Activated CD8-positive, alpha-beta memory T cell treated with anti-CD3 and anti-CD28 coated beads for 4 hours (primary cell): ENCODE measurements at regions not wholly inside any gene's neighbourhood (a gene's known extent, or its start where the extent isn't known, plus 50 kb on each side); places are given as distances from the start of the nearest gene placed in this dataset.

ENCODE experiments used
- DNase-seq, 2 donors: peaks; one replicate each; pipeline ENCODE4 v3.0.0-alpha.2; 2020; ENCODE audit warnings: low read depth in 2 of 2

DNA sequence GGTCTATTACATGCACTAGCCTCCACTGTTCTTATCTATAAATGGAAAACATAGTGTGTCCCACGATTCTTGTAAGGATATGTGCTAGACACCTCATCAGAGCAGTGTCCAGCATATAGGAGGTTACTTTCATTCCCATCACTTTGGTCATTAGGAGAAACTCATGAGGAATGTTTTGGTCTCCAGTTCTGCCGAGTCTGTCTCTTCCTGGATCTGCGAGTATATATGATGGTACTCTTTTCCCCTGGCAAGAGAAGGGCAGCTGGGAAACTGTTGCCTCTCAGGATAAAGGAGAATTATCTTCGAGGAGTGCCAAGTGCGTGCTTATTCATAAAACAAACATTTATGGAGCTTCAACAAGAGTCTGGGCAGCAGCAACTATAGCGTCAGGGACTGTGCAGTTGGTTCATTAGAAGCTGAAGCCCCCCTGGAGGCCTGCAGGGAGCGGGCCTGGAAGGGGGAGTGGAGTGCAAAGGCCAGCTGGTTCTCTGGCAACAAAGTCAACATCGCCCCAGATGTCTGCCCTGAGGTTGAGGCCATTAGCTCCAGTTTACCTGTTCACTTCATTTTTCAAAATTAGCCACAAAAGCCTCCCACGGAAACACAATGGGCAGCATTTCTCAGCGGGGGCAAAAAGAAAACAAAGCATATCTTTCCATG, 811.9 kb downstream of the MAFB start:
- DNase-seq = no peak

DNA sequence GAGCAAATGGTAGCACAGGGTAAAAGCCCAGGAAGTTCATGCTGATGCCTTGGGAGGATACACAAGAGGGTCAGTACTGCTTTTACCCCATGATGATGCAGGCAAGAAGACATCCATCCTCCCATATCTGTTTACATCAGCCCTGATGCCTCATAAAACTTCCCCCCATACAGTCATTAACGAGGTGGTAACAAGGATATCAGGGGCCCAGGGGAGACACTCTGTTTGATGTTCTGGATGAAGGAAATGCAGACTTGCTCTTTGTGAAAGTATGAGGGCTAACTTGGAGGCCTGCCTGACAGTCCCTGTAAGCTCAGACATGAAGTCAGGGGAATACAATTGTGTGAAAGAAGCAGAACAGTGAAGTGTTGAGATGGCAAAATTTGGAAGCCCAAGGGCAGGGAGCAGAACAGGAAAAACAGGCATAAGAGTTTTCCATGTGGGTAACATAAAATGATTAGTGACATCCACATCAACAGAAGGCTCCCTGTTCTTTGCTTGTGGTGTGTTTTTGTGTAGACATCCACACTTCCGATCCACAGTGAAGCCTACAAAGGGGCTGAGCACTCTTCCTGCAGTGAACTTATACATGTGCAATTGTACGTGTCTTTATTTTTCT, 813.4 kb downstream of the MAFB start:
- DNase-seq = no peak

DNA sequence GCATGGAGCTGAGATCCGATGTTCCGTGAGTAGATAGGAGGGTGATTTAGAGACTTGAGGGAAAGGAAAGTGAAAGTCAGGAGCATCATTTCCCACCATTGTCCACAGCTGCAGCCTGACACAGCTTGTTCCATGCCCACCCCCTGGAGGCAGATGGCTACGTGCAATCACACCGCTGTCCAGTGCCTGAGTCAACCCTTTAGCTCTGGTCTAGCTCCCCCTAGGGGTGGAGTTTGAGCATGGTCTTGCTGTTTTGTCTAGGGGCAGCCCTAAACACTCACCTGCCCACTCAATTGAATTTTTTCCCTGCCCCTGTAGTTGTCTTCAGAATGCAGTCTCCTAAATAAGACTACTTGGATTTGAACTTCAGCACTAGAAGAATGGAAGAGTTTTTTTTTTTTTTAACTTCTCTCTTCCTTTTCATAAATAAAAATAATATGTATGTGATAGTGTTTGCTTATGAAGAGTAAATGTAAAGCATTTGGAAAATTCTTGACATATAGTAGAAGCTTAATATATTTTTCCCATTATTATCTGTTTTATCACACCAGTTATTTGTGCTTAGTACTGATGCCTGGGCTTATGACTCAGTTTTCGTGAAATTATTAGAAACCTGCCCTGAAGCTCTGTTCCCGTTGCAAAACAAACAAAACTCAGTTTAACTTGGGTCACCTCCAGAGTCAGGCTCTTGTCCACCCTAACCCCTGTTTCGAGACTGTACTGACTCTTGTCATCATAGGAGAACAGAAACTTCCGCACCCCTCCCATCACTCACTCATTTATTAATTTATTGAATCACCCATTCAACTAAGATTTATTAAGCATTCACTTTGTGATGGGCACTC, 814.8 kb downstream of the MAFB start:
- no peak for DNase-seq

DNA sequence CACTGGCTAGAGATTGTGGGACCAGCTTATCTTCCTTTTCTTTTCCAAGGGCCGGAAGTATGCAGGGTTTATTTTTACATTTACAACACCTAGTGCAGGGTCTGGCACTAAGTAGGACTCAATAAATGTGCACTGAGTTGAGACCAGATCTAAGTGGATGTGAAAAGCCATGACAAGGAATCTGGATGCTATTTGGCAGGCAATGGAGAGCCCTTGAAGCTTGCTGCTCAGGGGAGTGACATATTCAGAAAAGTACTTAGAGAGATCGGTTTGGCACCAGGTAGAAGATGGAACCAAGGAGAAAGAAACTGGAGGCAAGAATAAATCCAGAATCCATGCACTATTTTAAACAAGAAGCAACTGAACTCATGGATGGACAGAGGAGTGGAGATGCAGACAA, 815.8 kb downstream of the MAFB start:
- no peak for DNase-seq

DNA sequence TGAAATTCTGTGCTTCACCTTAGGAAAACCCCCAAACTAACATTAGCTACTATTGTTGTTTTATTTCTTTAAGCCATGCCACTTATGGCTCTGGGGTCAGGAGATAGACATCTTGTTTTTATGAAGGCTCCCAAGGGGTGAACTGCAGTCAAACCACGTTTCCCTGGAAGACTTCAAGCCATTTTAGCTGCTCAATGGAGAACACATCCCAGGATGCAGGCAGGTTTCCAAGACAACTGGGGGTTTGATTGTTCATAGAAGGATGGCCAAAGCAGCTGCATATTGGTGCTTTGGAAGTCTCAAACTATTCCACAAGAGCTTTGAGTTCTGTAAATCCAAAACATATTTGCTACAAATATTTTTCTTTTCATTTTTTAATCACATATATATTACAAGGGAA, 818.0 kb downstream of the MAFB start:
- DNase-seq = no peak

DNA sequence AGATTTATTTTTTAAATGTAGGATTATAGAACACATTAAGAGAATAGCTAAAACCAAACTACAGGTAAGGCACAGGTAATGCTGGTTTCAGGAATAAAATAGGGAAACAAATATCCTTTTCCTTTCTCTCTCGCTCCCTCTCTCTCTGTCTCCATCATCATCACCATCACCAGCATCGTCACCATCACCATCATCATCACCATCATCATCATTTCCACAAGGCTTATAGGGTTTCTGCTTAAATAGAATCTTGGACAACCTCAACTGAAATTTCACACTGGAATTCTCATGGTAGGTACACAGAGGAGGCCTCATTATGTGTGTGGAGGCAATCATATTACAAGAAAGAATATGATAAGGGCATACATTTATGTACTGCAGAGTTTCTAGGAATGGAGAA, 823.6 kb downstream of the MAFB start:
- DNase-seq = no peak

DNA sequence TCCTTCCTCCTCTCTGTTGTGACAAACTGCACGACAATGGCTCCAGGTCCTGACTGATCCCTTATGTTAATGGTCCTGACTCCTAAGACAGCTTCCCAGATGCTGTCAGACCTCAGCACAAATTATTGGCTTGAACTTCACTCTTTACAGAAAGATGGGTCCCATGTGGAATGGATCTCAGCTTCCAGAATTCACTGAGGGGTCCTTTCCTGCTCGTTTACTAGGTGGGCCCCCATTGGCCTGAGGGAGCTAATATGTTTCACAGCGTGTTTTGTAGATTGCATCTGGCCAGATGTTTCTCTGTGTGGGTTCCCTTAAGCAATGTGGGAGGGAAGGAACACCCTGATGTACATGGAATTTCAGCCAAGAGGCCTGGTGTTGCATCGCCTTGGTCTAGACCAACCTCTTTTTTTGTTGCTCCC, 826.6 kb downstream of the MAFB start:
- DNase-seq = no peak

DNA sequence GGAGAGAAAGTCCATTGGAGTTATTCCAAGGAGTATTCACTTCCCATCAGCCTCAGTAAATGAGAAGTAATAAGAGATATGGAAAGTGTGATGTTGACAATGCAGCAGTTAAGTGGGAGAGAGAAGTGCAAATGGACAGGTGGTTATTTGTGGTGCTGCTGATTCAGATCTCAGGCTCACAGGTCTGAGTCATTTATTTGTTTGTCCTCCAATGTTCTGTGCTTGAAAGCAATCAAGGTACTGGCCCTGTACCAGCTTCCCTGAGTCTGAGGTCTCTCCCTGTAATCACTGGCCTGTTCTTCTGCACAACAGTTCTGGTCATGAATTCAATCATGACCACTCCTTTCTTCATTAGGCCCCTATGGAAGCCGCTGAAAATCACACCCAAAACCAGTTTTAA, 827.7 kb downstream of the MAFB start:
- no peak for DNase-seq

DNA sequence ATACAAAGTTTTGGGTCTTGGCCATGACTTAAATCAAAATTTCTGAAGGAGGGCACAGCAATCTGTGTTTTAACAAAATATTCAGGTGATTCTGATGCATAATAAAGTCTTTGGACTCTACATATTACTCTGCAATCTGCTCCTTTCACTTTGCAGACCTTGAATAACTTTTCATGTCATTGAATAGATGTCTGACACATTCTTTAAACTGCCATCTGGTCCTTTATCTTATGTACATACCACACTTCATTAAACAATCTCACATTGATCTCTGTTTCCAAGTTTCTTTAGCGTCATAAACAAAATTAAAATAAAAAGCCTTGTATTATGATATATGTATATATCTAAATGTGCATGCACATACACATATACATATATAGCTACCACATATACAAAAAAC, 831.2 kb downstream of the MAFB start:
- DNase-seq = no peak

DNA sequence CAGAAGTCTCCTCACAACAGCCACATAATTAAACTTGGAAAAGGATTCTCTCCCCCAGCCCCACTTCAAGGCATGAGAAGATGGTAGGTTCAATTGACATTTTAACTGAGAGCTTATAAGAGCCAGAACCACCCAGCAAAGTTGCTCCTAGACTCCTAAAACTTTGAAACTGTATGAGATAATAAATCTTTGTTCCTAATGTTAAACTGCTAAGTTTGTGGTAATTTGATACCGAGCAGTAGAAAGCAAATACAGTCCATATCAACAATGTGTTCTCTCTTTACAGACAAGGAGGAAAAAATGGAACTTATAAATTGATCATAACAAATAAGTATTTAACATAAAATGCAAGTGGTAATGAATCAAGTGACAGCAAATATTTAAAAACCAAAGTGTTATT, 831.8 kb downstream of the MAFB start:
- no peak for DNase-seq

DNA sequence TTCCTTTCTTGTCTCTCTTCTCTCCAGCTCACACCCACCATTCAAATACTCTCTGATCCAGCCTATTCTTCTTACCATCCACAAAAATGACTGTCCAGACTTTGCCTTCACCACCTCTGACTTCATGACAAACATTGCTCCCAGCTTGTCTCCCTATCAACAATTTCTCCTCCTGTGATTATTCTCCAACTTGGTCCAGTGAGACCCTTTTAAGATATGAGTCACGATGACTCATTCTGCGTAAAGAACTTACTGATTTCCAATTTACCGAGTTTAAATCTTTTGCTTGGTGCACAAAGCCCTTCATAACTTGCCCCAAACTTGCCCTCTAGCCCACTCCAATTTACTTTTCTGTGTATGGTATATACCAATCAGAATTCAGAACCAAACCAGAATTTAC, 833.2 kb downstream of the MAFB start:
- DNase-seq = no peak

DNA sequence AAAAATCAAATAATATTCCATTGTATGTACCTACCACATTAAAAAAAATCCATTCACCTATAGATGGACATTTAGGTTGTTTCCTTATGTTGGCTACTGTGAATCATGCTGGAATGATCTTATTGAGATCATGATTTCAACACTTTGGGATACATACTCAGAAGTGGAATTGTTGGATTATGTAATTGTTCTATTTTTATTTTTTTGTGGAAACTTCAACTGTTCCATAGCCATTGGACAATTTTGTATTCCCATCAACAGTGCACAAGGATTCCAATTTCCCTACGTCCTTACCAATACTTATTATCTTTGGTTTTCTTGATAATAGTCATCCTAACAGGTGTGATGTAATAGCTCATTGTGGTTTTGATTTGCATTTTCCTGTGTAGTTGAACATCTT, 834.0 kb downstream of the MAFB start:
- DNase-seq = no peak

DNA sequence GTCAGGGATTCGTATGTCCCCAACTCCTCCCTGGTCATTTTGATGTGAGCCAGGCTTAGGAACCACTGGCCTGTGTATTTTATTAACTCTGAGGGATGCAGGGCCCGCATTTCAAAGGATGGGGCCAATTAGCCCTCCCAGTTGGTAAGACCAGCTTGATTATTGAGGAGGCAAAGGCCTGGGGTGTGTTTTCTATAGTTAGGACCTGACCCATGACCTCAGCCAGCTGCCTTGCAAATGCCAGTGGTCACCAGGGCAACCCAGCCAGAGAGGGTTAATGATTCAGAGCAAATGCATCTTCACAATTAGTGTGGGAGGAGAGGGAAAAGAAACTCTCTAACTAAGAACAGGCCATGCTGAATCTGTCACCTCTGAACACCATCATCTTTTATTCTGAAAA, 835.4 kb downstream of the MAFB start:
- DNase-seq = no peak

DNA sequence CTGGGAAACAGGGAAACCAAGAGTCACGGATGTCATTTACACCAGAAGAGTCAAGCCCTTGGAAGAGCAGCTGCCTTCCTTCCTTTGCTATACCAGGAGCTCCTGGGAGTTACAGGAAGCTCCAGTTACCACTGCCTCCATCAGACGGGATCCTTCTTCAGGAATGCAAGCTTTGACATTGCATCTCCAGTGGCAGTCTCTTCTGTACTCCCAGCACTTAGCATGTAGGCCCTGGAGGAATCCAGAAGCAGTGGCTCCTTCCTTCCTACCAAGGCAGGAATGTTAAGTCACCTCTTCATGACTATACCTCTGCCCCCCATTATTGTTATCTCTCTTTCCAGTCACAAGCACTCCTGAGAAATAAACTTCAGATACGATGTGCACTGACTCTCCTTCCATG, 836.0 kb downstream of the MAFB start:
- DNase-seq = no peak

DNA sequence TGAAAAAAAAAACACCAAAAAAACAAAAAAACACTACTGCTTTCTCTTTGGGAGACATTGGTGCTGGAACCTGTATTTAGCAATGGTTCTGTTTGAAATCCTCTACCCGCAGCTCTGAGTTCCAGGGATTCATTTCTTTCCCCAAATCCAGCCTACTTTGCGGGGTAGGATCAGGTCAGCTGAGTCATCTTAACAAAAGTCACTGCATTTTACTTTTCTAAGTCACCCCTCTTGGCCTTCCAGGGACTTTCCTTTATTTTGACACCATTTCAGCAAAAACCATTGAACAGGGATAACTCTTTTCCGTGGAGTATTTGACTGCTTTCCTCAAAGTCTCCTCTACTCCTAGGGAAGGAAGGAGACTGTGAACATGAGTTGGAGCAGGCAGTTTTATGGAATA, 837.6 kb downstream of the MAFB start:
- no peak for DNase-seq

DNA sequence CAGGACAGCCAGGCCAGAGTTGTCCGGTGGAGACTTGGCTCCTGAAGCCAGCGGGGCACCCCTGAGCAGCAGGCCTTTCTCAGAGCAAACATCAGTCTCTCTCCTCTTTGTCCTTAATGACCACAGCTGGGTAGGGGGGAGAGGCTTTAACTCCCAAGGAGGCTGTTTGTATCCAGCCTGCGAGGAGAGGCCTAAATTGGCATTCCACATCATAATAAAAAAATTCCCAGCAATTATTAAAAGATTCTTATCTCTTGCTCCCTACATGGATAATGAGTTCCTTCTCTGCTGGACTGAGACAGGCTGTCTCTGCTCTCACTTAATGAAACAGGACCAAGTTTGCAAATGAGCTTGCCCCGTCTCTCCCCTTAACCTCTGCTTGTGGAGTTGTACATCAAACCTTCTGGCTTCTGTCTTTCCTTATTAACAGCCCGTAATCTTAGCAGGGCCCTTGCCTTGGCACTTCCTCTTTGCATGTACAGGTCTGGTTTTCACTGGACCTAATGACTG, 838.2 kb downstream of the MAFB start:
- DNase-seq = no peak

DNA sequence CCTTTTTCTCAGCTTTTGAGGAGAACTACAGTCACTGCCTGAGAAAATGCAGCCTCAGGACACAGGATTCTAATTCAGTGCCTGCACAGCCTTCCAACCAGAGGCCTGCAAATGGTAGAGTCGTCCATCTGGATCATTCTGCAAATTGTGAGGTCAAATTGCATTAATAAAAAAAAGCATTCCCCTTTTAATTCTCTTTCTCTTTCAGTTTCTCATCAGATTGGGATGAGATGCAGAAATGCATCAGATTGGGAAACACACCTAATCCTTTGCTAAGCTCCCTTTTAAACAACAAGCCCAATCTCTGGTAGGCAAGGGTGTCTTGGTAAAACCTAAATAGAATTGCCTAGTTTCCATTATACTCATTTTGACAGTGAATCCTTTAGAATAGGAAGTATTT, 838.8 kb downstream of the MAFB start:
- no peak for DNase-seq

DNA sequence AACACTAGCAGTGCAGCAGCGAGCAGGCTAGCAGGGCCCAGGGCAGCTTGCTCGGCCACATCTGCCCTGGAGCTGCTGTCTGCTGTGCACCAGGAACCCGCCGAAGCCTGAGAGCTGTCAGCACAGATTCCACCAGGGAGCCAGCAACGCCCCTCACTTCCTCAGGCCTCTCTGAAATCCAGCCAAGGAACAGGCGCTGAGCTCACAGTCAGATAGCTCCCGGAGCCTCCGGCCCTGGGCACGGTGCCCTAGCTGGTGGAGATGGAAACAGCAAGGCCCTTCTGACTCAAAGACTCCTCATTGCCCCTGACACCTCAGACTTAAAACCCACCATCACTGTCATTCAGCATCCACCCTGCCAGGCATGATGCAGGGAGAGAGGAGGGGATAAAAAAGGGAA, 839.4 kb downstream of the MAFB start:
- no peak for DNase-seq

DNA sequence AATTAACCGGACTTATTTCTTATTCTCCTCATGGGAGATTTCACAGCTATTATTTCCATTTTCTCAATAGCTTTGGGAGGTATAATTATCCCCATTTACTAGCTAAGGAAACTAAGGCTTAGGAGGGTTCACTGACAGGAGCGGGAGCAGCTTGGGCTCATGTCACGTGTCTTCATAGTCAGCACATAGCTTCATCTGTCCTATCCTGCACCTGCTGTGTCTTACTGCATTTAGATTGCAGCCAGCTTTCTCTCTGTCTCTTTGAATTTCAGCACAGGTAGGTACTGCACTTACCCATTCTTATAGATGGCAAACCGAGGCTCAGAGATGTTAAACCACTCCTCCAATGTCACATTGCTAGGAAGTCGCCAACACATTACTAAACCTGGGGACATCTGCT, 839.9 kb downstream of the MAFB start:
- DNase-seq = no peak

DNA sequence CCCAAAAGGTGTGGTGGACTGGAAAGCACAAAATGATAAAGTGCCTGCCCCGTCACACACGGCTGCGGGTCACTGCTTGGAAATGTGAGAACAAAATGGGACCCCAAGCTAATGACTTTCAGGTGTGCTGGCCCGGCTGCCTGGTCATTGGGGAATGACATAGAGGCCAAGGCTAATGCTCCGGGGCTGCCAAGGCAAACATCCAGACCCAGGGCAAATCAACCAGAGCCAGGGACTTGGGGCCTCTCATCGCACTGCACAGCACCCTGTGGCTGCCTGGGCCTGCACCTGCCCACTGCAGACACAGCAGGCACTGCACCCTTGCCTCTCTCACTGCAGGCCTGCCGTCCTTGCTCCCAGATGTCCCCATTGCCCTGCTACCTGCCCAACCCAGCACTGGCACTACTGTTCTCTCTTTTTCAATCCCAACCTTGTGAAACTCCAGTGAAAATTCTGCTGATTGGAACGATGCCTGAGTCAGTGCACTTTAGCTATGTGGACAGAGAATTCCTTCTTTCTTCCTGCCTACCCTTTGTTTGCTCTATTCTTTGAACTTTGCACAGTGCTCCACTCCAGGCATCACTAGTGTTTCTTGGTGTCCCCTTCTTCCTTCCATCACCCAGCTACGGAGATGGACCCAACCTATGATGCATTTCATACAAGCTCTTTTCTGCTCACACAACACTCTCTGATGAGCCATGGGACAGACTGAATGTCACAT, 849.5 kb downstream of the MAFB start:
- no peak for DNase-seq

DNA sequence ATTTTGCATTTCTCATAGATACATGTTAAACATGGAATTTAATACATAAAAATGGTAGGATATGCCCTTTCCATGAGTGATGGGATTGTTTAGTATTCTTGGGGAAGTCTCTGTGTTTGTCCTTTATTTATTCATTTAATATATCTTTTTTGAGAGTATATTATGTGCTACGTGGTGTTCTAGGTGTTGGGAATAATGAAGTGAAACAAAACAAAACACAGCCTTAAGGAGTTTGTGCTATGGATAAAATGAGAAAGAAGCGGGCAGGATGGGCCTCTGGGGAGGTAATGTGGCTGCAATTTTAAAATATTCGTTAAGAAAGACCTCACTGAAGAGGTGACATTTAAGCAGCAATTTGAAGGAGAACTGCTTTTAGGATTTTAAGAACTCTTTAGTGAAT, 851.5 kb downstream of the MAFB start:
- DNase-seq = no peak

DNA sequence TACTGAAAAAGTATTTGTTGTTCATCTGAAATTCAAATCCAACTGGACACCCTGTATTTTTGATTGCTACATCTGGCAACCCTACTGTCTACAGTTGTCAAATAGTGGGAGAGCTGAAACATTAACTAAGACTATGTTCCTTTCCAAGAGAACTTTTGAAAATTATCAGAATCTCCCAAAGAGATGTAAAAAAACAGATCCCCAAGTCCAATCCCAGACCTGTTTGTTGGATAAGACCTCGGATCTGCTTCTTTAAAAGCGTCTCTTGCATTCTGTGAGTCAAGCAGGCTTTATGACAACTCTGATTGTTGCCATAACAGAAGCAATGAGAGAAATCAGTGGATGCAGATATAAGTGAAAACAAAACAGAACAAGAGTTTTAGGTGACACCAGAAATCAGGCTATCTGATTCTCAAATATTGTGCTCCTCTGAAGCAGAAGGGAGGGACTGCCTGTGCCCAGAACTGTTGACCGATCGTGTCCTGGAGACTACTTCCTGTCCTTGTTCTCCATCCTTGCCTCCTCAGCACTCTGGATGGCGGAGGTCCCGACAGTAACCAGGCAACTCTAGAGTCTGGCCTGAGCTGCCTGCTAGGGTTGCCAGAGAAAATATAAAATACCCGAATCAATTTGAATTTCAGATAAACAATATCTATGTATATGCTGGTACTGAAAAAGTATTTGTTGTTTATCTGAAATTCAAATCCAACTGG, 853.8 kb downstream of the MAFB start:
- DNase-seq = no peak
